ENCODE measurements at regions not wholly inside any gene's neighbourhood (a gene's known extent, or its start where the extent isn't known, plus 50 kb on each side); places are given as distances from the start of the nearest gene placed in this dataset.

- TF ChIP-seq YY1 (IDR thresholded peaks at IDR 0.05; ENCODE audit: insufficient read depth, insufficient read length) (no peak), ZNF274 (IDR thresholded peaks at IDR 0.05; ENCODE audit: low read depth, low read length) (no peak)
Observed at GRCh38 chr2:83386549-83386948, 1072.5 kb downstream of the SUCLG1 start.

Data from NT2/D1 (cell line).